ENCODE measurements at regions not wholly inside any gene's neighbourhood (a gene's known extent, or its start where the extent isn't known, plus 50 kb on each side); places are given as distances from the start of the nearest gene placed in this dataset.

DNA sequence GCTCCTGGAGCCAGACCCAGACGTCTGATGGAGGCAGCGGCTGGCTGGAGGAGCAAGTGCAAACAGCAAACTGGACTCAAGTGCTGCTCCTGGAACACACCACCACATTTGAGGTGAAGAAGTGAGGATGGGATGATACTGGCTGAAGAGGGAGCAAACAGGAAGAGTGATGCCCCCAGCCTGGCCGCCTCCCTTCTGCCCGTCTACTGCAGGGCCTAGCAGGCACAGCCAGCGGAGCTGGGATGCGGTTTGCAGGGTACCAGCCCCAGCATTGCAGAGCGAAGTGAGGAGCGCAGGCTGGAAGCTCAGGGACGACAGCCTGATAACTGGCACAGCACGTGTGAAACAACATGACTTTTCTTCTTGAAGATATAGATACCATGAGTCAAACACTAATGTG is 111.8 kb upstream of the ZNF32 start:
- Histone ChIP-seq H3K4me3 (ENCODE audit: low read depth in 1 of 3, low read length in 3 of 3) (no peak overlapping the region), H3K9me3 (ENCODE audit: control insufficient read depth in 4 of 4, low read length in 3 of 4) (no peaks in the 10 kb centered on the region), H3K27me3 (ENCODE audit: control insufficient read depth in 4 of 4, insufficient read depth in 4 of 4, low read length in 3 of 4) (no peaks in the 10 kb centered on the region), H3K4me1 (ENCODE audit: control insufficient read depth in 4 of 4, insufficient read depth in 4 of 4, low read length in 3 of 4) (no peaks in the 10 kb centered on the region), H3K9ac (ENCODE audit: low read depth in 1 of 2, low read length in 2 of 2) (no peak overlapping the region), H3K27ac (ENCODE audit: low read depth in 1 of 2, low read length in 2 of 2) (no peak overlapping the region), H3K36me3 (ENCODE audit: control insufficient read depth in 4 of 4, insufficient read depth in 3 of 4, low read depth in 1 of 4, low read length in 3 of 4) (no peaks in the 10 kb centered on the region)
- DNase-seq (ENCODE audit: low spot score) = no peak
- 90% methylated on average over 10 of the region's 10 CpGs for WGBS
- TF ChIP-seq YY1 (IDR thresholded peaks at IDR 0.05) = no peak
- TF ChIP-seq GABPA (IDR thresholded peaks at IDR 0.05 in 1 of 2, conservative IDR thresholded peaks at IDR 0.05 in 1 of 2) = no peak
- no peak for TF ChIP-seq JUND (IDR thresholded peaks at IDR 0.05)
- TF ChIP-seq RXRA (IDR thresholded peaks at IDR 0.05) = no peak
- no peak for TF ChIP-seq FOXA1 (IDR thresholded peaks at IDR 0.05)
- TF ChIP-seq, protein P1, sequence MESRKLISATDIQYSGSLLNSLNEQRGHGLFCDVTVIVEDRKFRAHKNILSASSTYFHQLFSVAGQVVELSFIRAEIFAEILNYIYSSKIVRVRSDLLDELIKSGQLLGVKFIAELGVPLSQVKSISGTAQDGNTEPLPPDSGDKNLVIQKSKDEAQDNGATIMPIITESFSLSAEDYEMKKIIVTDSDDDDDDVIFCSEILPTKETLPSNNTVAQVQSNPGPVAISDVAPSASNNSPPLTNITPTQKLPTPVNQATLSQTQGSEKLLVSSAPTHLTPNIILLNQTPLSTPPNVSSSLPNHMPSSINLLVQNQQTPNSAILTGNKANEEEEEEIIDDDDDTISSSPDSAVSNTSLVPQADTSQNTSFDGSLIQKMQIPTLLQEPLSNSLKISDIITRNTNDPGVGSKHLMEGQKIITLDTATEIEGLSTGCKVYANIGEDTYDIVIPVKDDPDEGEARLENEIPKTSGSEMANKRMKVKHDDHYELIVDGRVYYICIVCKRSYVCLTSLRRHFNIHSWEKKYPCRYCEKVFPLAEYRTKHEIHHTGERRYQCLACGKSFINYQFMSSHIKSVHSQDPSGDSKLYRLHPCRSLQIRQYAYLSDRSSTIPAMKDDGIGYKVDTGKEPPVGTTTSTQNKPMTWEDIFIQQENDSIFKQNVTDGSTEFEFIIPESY (IDR thresholded peaks at IDR 0.05) = no peak
- no peak for TF ChIP-seq SP1 (IDR thresholded peaks at IDR 0.05)
- TF ChIP-seq, protein P2, sequence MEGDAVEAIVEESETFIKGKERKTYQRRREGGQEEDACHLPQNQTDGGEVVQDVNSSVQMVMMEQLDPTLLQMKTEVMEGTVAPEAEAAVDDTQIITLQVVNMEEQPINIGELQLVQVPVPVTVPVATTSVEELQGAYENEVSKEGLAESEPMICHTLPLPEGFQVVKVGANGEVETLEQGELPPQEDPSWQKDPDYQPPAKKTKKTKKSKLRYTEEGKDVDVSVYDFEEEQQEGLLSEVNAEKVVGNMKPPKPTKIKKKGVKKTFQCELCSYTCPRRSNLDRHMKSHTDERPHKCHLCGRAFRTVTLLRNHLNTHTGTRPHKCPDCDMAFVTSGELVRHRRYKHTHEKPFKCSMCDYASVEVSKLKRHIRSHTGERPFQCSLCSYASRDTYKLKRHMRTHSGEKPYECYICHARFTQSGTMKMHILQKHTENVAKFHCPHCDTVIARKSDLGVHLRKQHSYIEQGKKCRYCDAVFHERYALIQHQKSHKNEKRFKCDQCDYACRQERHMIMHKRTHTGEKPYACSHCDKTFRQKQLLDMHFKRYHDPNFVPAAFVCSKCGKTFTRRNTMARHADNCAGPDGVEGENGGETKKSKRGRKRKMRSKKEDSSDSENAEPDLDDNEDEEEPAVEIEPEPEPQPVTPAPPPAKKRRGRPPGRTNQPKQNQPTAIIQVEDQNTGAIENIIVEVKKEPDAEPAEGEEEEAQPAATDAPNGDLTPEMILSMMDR (IDR thresholded peaks at IDR 0.05; ENCODE audit: low read depth, low read length, missing input control) = no peak
- no peak for TF ChIP-seq RAD21 (IDR thresholded peaks at IDR 0.05)
- no peak for TF ChIP-seq TAF1 (conservative IDR thresholded peaks at IDR 0.05)
- TF ChIP-seq HNF4A (conservative IDR thresholded peaks at IDR 0.05) = no peak
- TF ChIP-seq, protein P3, sequence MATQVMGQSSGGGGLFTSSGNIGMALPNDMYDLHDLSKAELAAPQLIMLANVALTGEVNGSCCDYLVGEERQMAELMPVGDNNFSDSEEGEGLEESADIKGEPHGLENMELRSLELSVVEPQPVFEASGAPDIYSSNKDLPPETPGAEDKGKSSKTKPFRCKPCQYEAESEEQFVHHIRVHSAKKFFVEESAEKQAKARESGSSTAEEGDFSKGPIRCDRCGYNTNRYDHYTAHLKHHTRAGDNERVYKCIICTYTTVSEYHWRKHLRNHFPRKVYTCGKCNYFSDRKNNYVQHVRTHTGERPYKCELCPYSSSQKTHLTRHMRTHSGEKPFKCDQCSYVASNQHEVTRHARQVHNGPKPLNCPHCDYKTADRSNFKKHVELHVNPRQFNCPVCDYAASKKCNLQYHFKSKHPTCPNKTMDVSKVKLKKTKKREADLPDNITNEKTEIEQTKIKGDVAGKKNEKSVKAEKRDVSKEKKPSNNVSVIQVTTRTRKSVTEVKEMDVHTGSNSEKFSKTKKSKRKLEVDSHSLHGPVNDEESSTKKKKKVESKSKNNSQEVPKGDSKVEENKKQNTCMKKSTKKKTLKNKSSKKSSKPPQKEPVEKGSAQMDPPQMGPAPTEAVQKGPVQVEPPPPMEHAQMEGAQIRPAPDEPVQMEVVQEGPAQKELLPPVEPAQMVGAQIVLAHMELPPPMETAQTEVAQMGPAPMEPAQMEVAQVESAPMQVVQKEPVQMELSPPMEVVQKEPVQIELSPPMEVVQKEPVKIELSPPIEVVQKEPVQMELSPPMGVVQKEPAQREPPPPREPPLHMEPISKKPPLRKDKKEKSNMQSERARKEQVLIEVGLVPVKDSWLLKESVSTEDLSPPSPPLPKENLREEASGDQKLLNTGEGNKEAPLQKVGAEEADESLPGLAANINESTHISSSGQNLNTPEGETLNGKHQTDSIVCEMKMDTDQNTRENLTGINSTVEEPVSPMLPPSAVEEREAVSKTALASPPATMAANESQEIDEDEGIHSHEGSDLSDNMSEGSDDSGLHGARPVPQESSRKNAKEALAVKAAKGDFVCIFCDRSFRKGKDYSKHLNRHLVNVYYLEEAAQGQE (IDR thresholded peaks at IDR 0.05) = no peak

DNA sequence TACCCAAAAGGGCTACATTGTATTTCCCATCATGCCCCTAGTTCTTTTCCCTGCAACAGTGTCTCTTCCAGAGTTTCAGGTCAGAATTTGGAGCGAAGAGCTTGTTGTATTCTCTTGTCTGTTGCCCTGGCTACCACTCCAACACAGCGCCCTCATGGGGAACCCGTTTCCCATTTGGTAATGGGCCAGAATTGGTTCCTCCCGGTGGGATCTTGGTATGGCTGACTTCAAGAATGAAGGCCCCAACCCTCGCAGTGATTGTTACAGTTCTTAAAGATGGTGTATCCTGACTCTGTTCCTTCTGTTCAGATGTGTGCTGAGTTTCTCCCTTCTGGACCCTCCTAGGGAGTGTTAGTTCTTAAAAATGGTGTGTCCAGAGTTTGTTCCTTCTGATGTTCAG is 110.5 kb upstream of the ZNF32 start:
- no peak overlapping the region for H3K4me3 ChIP-seq (ENCODE audit: low read depth in 1 of 3, low read length in 3 of 3)
- WGBS = 84% methylated on average over 5 of the region's 5 CpGs
- H3K9me3 ChIP-seq (ENCODE audit: control insufficient read depth in 4 of 4, low read length in 3 of 4) = no peaks in the 10 kb centered on the region
- H3K27ac ChIP-seq (ENCODE audit: low read depth in 1 of 2, low read length in 2 of 2) = no peak overlapping the region
- H3K4me1 ChIP-seq (ENCODE audit: control insufficient read depth in 4 of 4, insufficient read depth in 4 of 4, low read length in 3 of 4) = no peaks in the 10 kb centered on the region
- no peak overlapping the region for H3K9ac ChIP-seq (ENCODE audit: low read depth in 1 of 2, low read length in 2 of 2)
- H3K36me3 ChIP-seq (ENCODE audit: control insufficient read depth in 4 of 4, insufficient read depth in 3 of 4, low read depth in 1 of 4, low read length in 3 of 4) = no peaks in the 10 kb centered on the region
- DNase-seq (ENCODE audit: low spot score) = no peak
- H3K27me3 ChIP-seq (ENCODE audit: control insufficient read depth in 4 of 4, insufficient read depth in 4 of 4, low read length in 3 of 4) = no peaks in the 10 kb centered on the region
- TF ChIP-seq, protein P1 (IDR thresholded peaks at IDR 0.05) = no peak
- TF ChIP-seq SP1 (IDR thresholded peaks at IDR 0.05) (no peak), GABPA (IDR thresholded peaks at IDR 0.05 in 1 of 2, conservative IDR thresholded peaks at IDR 0.05 in 1 of 2) (no peak), FOXA2 (IDR thresholded peaks at IDR 0.05) (no peak), HNF4G (IDR thresholded peaks at IDR 0.05) (no peak), JUND (IDR thresholded peaks at IDR 0.05) (no peak), NR2F2 (IDR thresholded peaks at IDR 0.05) (no peak), EGR1 (IDR thresholded peaks at IDR 0.05; ENCODE audit: low read depth in 2 of 2) (no peak), RXRA (IDR thresholded peaks at IDR 0.05) (no peak), TAF1 (conservative IDR thresholded peaks at IDR 0.05) (no peak), HNF4A (conservative IDR thresholded peaks at IDR 0.05) (no peak), FOXA1 (IDR thresholded peaks at IDR 0.05) (no peak), RAD21 (IDR thresholded peaks at IDR 0.05) (no peak), YY1 (IDR thresholded peaks at IDR 0.05) (no peak)
- TF ChIP-seq, protein P4, sequence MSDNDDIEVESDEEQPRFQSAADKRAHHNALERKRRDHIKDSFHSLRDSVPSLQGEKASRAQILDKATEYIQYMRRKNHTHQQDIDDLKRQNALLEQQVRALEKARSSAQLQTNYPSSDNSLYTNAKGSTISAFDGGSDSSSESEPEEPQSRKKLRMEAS (IDR thresholded peaks at IDR 0.05) = no peak
- TF ChIP-seq, protein P3 (IDR thresholded peaks at IDR 0.05) = no peak
- TF ChIP-seq, protein P5, sequence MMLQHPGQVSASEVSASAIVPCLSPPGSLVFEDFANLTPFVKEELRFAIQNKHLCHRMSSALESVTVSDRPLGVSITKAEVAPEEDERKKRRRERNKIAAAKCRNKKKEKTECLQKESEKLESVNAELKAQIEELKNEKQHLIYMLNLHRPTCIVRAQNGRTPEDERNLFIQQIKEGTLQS (IDR thresholded peaks at IDR 0.05) = no peak

Data from liver (tissue), 8 donors.